IMR-90 (cell line): ENCODE measurements at regions not wholly inside any gene's neighbourhood (a gene's known extent, or its start where the extent isn't known, plus 50 kb on each side); places are given as distances from the start of the nearest gene placed in this dataset.

ENCODE experiments used
- CEBPB ChIP-seq: IDR thresholded peaks from 2 replicates; pipeline ENCODE4 v1.6.1; 2012; ENCODE audit warnings: low read depth, low read length, improper control_type of control experiment
- CTCF ChIP-seq: conservative IDR thresholded peaks from 2 replicates; pipeline ENCODE4 v1.5.1; 2012; ENCODE audit warnings: mild to moderate bottlenecking, low read depth, low read length, improper control_type of control experiment
- MAZ ChIP-seq: IDR thresholded peaks from 2 replicates; pipeline ENCODE4 v1.6.1; 2012; ENCODE audit warnings: low read depth, mild to moderate bottlenecking, low read length, improper control_type of control experiment, moderate library complexity, borderline replicate concordance
- MXI1 ChIP-seq: IDR thresholded peaks from 2 replicates; pipeline ENCODE4 v1.6.1; 2012; ENCODE audit warnings: low read depth, mild to moderate bottlenecking, low read length, moderate library complexity, borderline replicate concordance
- POLR2A ChIP-seq: IDR thresholded peaks from 2 replicates; pipeline ENCODE4 v1.6.1; 2012; ENCODE audit warnings: mild to moderate bottlenecking, low read depth, low read length
- RAD21 ChIP-seq: IDR thresholded peaks from 2 replicates; pipeline ENCODE4 v1.6.1; 2012; ENCODE audit warnings: low read length, improper control_type of control experiment
- USF2 ChIP-seq: fragments of 150-350 bp; IDR thresholded peaks from 2 replicates; pipeline ENCODE4 v1.6.1; 2017; ENCODE audit warnings: mild to moderate bottlenecking, antibody characterized with exemption, low read length, low read depth

- TF ChIP-seq CTCF (no peak), USF2 (no peak), POLR2A (no peak), MXI1 (no peak), MAZ (no peak), CEBPB (no peak), RAD21 (no peak)
Measured at GRCh38 chr6:14757418-14757817, 488.5 kb upstream of the JARID2 start.
